Heart left ventricle (tissue), 13 donors: ENCODE measurements at regions not wholly inside any gene's neighbourhood (a gene's known extent, or its start where the extent isn't known, plus 50 kb on each side); places are given as distances from the start of the nearest gene placed in this dataset.

ENCODE experiments used
- CTCF ChIP-seq, 12 donors: fragments of 200-600 bp; sonication (generic) in 4 of 12; IDR thresholded peaks; one replicate each; pipeline versions ENCODE4 v1.5.0 to v1.8.0; 2018 to 2022; ENCODE audit warnings: antibody characterized with exemption in 12 of 12, mild to moderate bottlenecking in 5 of 12
- POLR2A ChIP-seq, 2 donors: fragments of 450-650 bp; IDR thresholded peaks; one replicate each; pipeline ENCODE4 v1.6.1; 2017; ENCODE audit warnings: antibody characterized with exemption in 2 of 2, mild to moderate bottlenecking in 2 of 2, moderate library complexity in 2 of 2
- donor health status: ischemic (EF 13 %, LVEDD 7.1; RV severe dilation, severe dysfunction).
- donor health status: DM: no; HTN: yes; CAD: no.
- donor health status: DM: no; HTN: no; CAD: no.
- donor health status: ischemic (EF 25% LVEDD 6.9; RV normal size, moderate dysfunction).
- donor health status: ischemic (EF 25% LVEDD 5.7; RV mildly dilated, moderate dysfunction).
- donor health status: ischemic (EF 35%, LVEDD 5.7; RV mildly dilated, moderate dysfunction).
- donor health status: nonischemic (EF 11% LVEDD 7.7; RV severe dilation, severe dysfunction).
- donor health status: DM: yes; HTN: yes; CAD: no.
- donor health status: PGD.
- donor health status: ischemic (EF 29% LVEDD 5.4; RV normal size, mild dysfunction).
- donor health status: nonischemic (EF 23%, LVEDD 6.1; RV moderate dilation, normal function).

GRCh38 chr4:81776794-81777193 lies 305.1 kb upstream of the RASGEF1B start:
- TF ChIP-seq CTCF (IDR thresholded peaks at IDR 0.05) (no peak), POLR2A (IDR thresholded peaks at IDR 0.05) (no peak)
